HepG2 (cell line): ENCODE measurements at regions not wholly inside any gene's neighbourhood (a gene's known extent, or its start where the extent isn't known, plus 50 kb on each side); places are given as distances from the start of the nearest gene placed in this dataset.

Source experiments
- ATAC-seq: fragments of 200-7000 bp; cut with Tn5 transposase; 3 replicates; pipeline ENCODE4 v1.9.1; 2020; ENCODE audit warnings: mild to moderate bottlenecking, moderate library complexity
- BruUV-seq: library from RNA; stranded (reverse); fragments of 400-500 nt; replicated peaks from 2 replicates; lab custom pipeline; 2021; lab: Mats Ljungman, UMichigan
- CTCF ChIA-PET: fragments of 300-600 bp; formaldehyde crosslinking; extraction: SDS; loops from one replicate; lab custom pipeline; 2021; ENCODE audit warnings: low total read pairs, inconsistent platforms, low intra/inter-chr PET ratio; lab: Yijun Ruan, JAX
- POLR2A ChIA-PET: fragments of 350-600 bp; sonication (Branson Sonifier 250); formaldehyde crosslinking; loops from one replicate; lab custom pipeline; 2020; ENCODE audit warnings: antibody characterized with exemption, inconsistent platforms; lab: Yijun Ruan, JAX
- DNase-seq: peaks from one replicate; pipeline ENCODE4 v3.0.0-alpha.2; 2015; ENCODE audit warnings: low spot score
- FAIRE-seq: peaks from 3 replicates; lab custom pipeline; 2011; peaks lifted over from hg19 to GRCh38; lab: Jason Lieb, UNC
- H2AFZ ChIP-seq: one replicate; pipeline ENCODE4 v1.6.1; 2011; ENCODE audit warnings: low read length, inconsistent platforms
- H3K27ac ChIP-seq: fragments of 300-600 bp; 3 replicates; pipeline ENCODE4 v1.8.0; 2011; ENCODE audit warnings: mixed run types, mild to moderate bottlenecking, mixed read lengths, low read length, inconsistent platforms; ENCODE audit not compliant: insufficient read depth; ENCODE audit errors: extremely low read length
- H3K27me3 ChIP-seq, 2 experiments: fragments of 200-600 bp in 1 of 2; 2 replicates in 1 of 2; 3 replicates in 1 of 2; pipeline versions ENCODE4 v1.6.0 to v1.8.0; 2011; ENCODE audit warnings: low read length in 2 of 2, mild to moderate bottlenecking in 2 of 2, moderate library complexity in 2 of 2, inconsistent platforms in 1 of 2; ENCODE audit not compliant: insufficient read depth in 2 of 2, control insufficient read depth in 1 of 2
- H3K36me3 ChIP-seq, 2 experiments: fragments of 200-600 bp in 1 of 2; replicated peaks in 1 of 2; 2 replicates in 1 of 2; 3 replicates in 1 of 2; pipeline versions ENCODE4 v1.5.1 to v1.8.0; 2011; ENCODE audit warnings: low read length in 2 of 2, inconsistent platforms in 1 of 2; ENCODE audit not compliant: insufficient read depth in 2 of 2, control insufficient read depth in 1 of 2
- H3K4me1 ChIP-seq: 2 replicates; pipeline ENCODE4 v1.5.1; 2012; ENCODE audit warnings: low read length, inconsistent platforms; ENCODE audit not compliant: insufficient read depth
- H3K4me2 ChIP-seq: 2 replicates; pipeline ENCODE4 v1.6.0; 2011; ENCODE audit warnings: low read depth, low read length, inconsistent platforms
- H3K4me3 ChIP-seq, 3 experiments: fragments of 200-600 bp in 1 of 3; sonication (generic), shearing (Covaris generic) in 1 of 3; replicated peaks in 1 of 3; 2 replicates each; pipeline ENCODE4 v1.5.1; 2011 to 2016; ENCODE audit warnings: low read length in 3 of 3, inconsistent platforms in 2 of 3, low read depth in 2 of 3, mild to moderate bottlenecking in 2 of 3, control low read depth in 1 of 3, mixed read lengths in 1 of 3; ENCODE audit not compliant: insufficient read depth in 1 of 3
- H3K79me2 ChIP-seq: one replicate; pipeline ENCODE4 v1.6.1; 2011; ENCODE audit warnings: low read length, inconsistent platforms; ENCODE audit not compliant: insufficient read depth
- H3K9ac ChIP-seq: 2 replicates; pipeline ENCODE4 v1.6.0; 2011; ENCODE audit warnings: mild to moderate bottlenecking, low read depth, low read length, inconsistent platforms; ENCODE audit not compliant: insufficient read depth
- H3K9me3 ChIP-seq: 2 replicates; pipeline ENCODE4 v1.5.1; 2012; ENCODE audit warnings: mild to moderate bottlenecking, low read length
- H4K20me1 ChIP-seq: 2 replicates; pipeline ENCODE4 v1.6.0; 2011; ENCODE audit warnings: inconsistent platforms, mild to moderate bottlenecking, low read length, moderate library complexity; ENCODE audit not compliant: insufficient read depth
- GATA4 ChIP-seq: sonication (generic); IDR thresholded peaks from 2 replicates; pipeline ENCODE4 v1.6.1; 2016; ENCODE audit warnings: antibody characterized with exemption, low read depth, borderline replicate concordance
- HNF4A ChIP-seq: sonication (generic); formaldehyde crosslinking; IDR thresholded peaks from 2 replicates; pipeline ENCODE4 v1.4.0; 2020; ENCODE audit warnings: missing genetic modification reagents
- RXRA ChIP-seq: sonication (generic); formaldehyde crosslinking; IDR thresholded peaks from 2 replicates; pipeline ENCODE4 v1.5.1; 2020; ENCODE audit warnings: missing genetic modification reagents
- SAFB2 ChIP-seq: sonication (generic); formaldehyde crosslinking; IDR thresholded peaks from 2 replicates; pipeline ENCODE4 v1.5.1; 2020; ENCODE audit warnings: missing genetic modification reagents, low read depth, mild to moderate bottlenecking, borderline replicate concordance
- THRA ChIP-seq: sonication (generic); formaldehyde crosslinking; IDR thresholded peaks from 2 replicates; pipeline ENCODE4 v1.4.0; 2020; ENCODE audit warnings: missing genetic modification reagents, borderline replicate concordance
- ZNF441 ChIP-seq: sonication (generic); formaldehyde crosslinking; IDR thresholded peaks from 2 replicates; pipeline ENCODE4 v1.7.0; 2021; ENCODE audit warnings: missing genetic modification reagents, borderline replicate concordance
- ZNF549 ChIP-seq: sonication (generic); formaldehyde crosslinking; IDR thresholded peaks from 2 replicates; pipeline ENCODE4 v1.5.0; 2020; ENCODE audit warnings: missing genetic modification reagents
- ZNF713 ChIP-seq: sonication (generic); formaldehyde crosslinking; IDR thresholded peaks from 2 replicates; pipeline ENCODE4 v1.4.0; 2020; ENCODE audit warnings: mild to moderate bottlenecking, missing genetic modification reagents
- WGBS: methylation state at CpG from one replicate; pipeline ENCODE4 v1.1.6; 2017; ENCODE audit warnings: low lambda C conversion rate; 5-methylcytosine and 5-hydroxymethylcytosine counted together
- in situ Hi-C: cut with HindIII; loops from 2 replicates; pipeline ENCODE4 v1.10.0; 2017; ENCODE audit warnings: low pct_unique_long_range_greater_than_20kb; ENCODE audit not compliant: extremely low pct_ligation_motif_present
- intact Hi-C: fragments of 100-400 bp; cut with micrococcal nuclease; formaldehyde crosslinking; loops from one replicate; pipeline ENCODE4 v1.10.0; 2022; ENCODE audit not compliant: unreplicated experiment
- TF ChIP-seq, protein P1 (sequence below): IDR thresholded peaks from 2 replicates; pipeline ENCODE4 v1.4.0; 2020; ENCODE audit warnings: mild to moderate bottlenecking, missing genetic modification reagents
- TF ChIP-seq, protein P2 (sequence below): sonication (generic); formaldehyde crosslinking; IDR thresholded peaks from 2 replicates; pipeline ENCODE4 v1.5.1; 2020; ENCODE audit warnings: missing genetic modification reagents, mild to moderate bottlenecking, borderline replicate concordance
- TF ChIP-seq, protein P3 (sequence below): sonication (generic); formaldehyde crosslinking; IDR thresholded peaks from 2 replicates; pipeline ENCODE4 v1.8.0; 2022; ENCODE audit warnings: mild to moderate bottlenecking, missing genetic modification reagents, moderate library complexity
- TF ChIP-seq, protein P4 (sequence below): sonication (generic); formaldehyde crosslinking; IDR thresholded peaks from 2 replicates; pipeline ENCODE4 v1.5.0; 2020; ENCODE audit warnings: missing genetic modification reagents

DNA sequence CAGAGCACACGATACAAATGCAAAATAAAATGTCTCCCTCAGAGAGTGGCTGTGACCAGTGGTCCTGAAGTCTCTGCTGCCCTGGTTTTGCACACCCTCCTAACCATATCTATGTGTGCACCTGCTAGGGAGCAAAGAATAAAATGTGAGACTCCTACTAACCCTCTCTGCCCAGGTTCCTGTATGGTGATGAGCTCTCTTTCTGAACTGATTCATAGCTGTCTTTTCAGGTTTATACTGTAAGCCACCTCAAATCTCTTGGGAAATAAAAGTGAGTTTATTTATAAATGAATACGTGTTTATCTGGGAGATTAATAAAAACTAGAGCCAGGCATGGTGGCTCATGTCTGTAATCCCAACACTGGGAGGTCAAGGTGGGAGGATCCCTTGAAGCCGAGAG is 126.0 kb upstream of the RBPJ start:
- Histone ChIP-seq H3K9me3 (no peaks in the 10 kb centered on the region), H3K27ac (no peak overlapping the region), H3K4me3 (no peak overlapping the region), H3K36me3 (no peaks in the 10 kb centered on the region), H3K27me3 (peaks cover 2% of the 10 kb centered on the region in 2 experiments; a peak in 1 of 5 replicates), H4K20me1 (no peaks in the 10 kb centered on the region), H3K4me1 (no peaks in the 10 kb centered on the region), H2AFZ (no peak overlapping the region), H3K4me2 (no peak overlapping the region), H3K79me2 (no peaks in the 10 kb centered on the region), H3K9ac (no peak overlapping the region)
- TF ChIP-seq, protein P1, sequence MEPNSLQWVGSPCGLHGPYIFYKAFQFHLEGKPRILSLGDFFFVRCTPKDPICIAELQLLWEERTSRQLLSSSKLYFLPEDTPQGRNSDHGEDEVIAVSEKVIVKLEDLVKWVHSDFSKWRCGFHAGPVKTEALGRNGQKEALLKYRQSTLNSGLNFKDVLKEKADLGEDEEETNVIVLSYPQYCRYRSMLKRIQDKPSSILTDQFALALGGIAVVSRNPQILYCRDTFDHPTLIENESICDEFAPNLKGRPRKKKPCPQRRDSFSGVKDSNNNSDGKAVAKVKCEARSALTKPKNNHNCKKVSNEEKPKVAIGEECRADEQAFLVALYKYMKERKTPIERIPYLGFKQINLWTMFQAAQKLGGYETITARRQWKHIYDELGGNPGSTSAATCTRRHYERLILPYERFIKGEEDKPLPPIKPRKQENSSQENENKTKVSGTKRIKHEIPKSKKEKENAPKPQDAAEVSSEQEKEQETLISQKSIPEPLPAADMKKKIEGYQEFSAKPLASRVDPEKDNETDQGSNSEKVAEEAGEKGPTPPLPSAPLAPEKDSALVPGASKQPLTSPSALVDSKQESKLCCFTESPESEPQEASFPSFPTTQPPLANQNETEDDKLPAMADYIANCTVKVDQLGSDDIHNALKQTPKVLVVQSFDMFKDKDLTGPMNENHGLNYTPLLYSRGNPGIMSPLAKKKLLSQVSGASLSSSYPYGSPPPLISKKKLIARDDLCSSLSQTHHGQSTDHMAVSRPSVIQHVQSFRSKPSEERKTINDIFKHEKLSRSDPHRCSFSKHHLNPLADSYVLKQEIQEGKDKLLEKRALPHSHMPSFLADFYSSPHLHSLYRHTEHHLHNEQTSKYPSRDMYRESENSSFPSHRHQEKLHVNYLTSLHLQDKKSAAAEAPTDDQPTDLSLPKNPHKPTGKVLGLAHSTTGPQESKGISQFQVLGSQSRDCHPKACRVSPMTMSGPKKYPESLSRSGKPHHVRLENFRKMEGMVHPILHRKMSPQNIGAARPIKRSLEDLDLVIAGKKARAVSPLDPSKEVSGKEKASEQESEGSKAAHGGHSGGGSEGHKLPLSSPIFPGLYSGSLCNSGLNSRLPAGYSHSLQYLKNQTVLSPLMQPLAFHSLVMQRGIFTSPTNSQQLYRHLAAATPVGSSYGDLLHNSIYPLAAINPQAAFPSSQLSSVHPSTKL (CRISPR knock-in tag) = no peak
- TF ChIP-seq ZNF441 (CRISPR knock-in tag) = no peak
- no peak for TF ChIP-seq RXRA (CRISPR knock-in tag)
- no peak for TF ChIP-seq THRA (CRISPR knock-in tag)
- TF ChIP-seq ZNF713 (CRISPR knock-in tag) = no peak
- TF ChIP-seq, protein P2, sequence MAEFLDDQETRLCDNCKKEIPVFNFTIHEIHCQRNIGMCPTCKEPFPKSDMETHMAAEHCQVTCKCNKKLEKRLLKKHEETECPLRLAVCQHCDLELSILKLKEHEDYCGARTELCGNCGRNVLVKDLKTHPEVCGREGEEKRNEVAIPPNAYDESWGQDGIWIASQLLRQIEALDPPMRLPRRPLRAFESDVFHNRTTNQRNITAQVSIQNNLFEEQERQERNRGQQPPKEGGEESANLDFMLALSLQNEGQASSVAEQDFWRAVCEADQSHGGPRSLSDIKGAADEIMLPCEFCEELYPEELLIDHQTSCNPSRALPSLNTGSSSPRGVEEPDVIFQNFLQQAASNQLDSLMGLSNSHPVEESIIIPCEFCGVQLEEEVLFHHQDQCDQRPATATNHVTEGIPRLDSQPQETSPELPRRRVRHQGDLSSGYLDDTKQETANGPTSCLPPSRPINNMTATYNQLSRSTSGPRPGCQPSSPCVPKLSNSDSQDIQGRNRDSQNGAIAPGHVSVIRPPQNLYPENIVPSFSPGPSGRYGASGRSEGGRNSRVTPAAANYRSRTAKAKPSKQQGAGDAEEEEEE (CRISPR knock-in tag) = no peak
- TF ChIP-seq HNF4A (CRISPR knock-in tag) = no peak
- TF ChIP-seq GATA4 = no peak
- TF ChIP-seq SAFB2 (CRISPR knock-in tag) = no peak
- TF ChIP-seq, protein P3, sequence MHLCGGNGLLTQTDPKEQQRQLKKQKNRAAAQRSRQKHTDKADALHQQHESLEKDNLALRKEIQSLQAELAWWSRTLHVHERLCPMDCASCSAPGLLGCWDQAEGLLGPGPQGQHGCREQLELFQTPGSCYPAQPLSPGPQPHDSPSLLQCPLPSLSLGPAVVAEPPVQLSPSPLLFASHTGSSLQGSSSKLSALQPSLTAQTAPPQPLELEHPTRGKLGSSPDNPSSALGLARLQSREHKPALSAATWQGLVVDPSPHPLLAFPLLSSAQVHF = no peak
- TF ChIP-seq, protein P4, sequence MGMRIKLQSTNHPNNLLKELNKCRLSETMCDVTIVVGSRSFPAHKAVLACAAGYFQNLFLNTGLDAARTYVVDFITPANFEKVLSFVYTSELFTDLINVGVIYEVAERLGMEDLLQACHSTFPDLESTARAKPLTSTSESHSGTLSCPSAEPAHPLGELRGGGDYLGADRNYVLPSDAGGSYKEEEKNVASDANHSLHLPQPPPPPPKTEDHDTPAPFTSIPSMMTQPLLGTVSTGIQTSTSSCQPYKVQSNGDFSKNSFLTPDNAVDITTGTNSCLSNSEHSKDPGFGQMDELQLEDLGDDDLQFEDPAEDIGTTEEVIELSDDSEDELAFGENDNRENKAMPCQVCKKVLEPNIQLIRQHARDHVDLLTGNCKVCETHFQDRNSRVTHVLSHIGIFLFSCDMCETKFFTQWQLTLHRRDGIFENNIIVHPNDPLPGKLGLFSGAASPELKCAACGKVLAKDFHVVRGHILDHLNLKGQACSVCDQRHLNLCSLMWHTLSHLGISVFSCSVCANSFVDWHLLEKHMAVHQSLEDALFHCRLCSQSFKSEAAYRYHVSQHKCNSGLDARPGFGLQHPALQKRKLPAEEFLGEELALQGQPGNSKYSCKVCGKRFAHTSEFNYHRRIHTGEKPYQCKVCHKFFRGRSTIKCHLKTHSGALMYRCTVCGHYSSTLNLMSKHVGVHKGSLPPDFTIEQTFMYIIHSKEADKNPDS = no peak
- TF ChIP-seq ZNF549 (CRISPR knock-in tag) = no peak
- ChIA-PET POLR2A (no interaction called here), CTCF (no interaction called here)
- BruUV-seq = no TSS peak
- no peak for DNase-seq
- WGBS = 16% methylated on average over 3 of the region's 3 CpGs
- ATAC-seq = no peak
- in situ Hi-C loops = no loop called here
- intact Hi-C loops = no loop called here
- no peak for FAIRE-seq
